ENCODE measurements at regions not wholly inside any gene's neighbourhood (a gene's known extent, or its start where the extent isn't known, plus 50 kb on each side); places are given as distances from the start of the nearest gene placed in this dataset.
"Not testable (repeated sequence)": the region's sequence is repeated elsewhere in the genome, so short reads cannot be mapped to it uniquely, and the experiment has no call there.

GRCh38 chr14:71629765-71630492, 302.3 kb upstream of the RGS6 start:
- DNase-seq (ENCODE audit: low read depth in 2 of 2), result peak in 1 of 2 donors; percentile 26

GRCh38 chr14:71631030-71631429, 301.2 kb upstream of the RGS6 start:
- DNase-seq (ENCODE audit: low read depth in 2 of 2), result not testable (repeated sequence)

GRCh38 chr14:71632440-71632946, 299.7 kb upstream of the RGS6 start:
- DNase-seq (ENCODE audit: low read depth in 2 of 2), result no peak

- DNase-seq (ENCODE audit: low read depth in 2 of 2), result peak in 1 of 2 donors; percentile 81
Observed at GRCh38 chr14:71636076-71636475, 296.2 kb upstream of the RGS6 start.

GRCh38 chr14:71636820-71637471, 295.3 kb upstream of the RGS6 start:
- no peak for DNase-seq (ENCODE audit: low read depth in 2 of 2)

GRCh38 chr14:71638523-71639196, 293.6 kb upstream of the RGS6 start:
- no peak for DNase-seq (ENCODE audit: low read depth in 2 of 2)

- no peak for DNase-seq (ENCODE audit: low read depth in 2 of 2)
Observed at GRCh38 chr14:71642715-71643114, 289.5 kb upstream of the RGS6 start.

GRCh38 chr14:71645656-71646055, 286.6 kb upstream of the RGS6 start:
- no peak for DNase-seq (ENCODE audit: low read depth in 2 of 2)

GRCh38 chr14:71646518-71646917, 285.7 kb upstream of the RGS6 start:
- no peak for DNase-seq (ENCODE audit: low read depth in 2 of 2)

GRCh38 chr14:71647086-71647784, 285.0 kb upstream of the RGS6 start:
- no peak for DNase-seq (ENCODE audit: low read depth in 2 of 2)

GRCh38 chr14:71648725-71649124, 283.5 kb upstream of the RGS6 start:
- DNase-seq (ENCODE audit: low read depth in 2 of 2), result no peak

GRCh38 chr14:71650187-71650755, 282.0 kb upstream of the RGS6 start:
- DNase-seq (ENCODE audit: low read depth in 2 of 2), result peak in 1 of 2 donors; percentile 22

- DNase-seq (ENCODE audit: low read depth in 2 of 2), result peak; percentile 71 to 94
Observed at GRCh38 chr14:71651228-71651627, 281.0 kb upstream of the RGS6 start.

- no peak for DNase-seq (ENCODE audit: low read depth in 2 of 2)
Observed at GRCh38 chr14:71652368-71652767, 279.9 kb upstream of the RGS6 start.

- DNase-seq (ENCODE audit: low read depth in 2 of 2), result no peak
Observed at GRCh38 chr14:71654810-71655209, 277.4 kb upstream of the RGS6 start.

GRCh38 chr14:71658261-71658860, 273.9 kb upstream of the RGS6 start:
- peak in 1 of 2 donors; percentile 15 for DNase-seq (ENCODE audit: low read depth in 2 of 2)

- peak; percentile 40 to 90 for DNase-seq (ENCODE audit: low read depth in 2 of 2)
Observed at GRCh38 chr14:71659159-71659558, 273.1 kb upstream of the RGS6 start.

GRCh38 chr14:71661441-71661840, 270.8 kb upstream of the RGS6 start:
- DNase-seq (ENCODE audit: low read depth in 2 of 2), result no peak

- no peak for DNase-seq (ENCODE audit: low read depth in 2 of 2)
Observed at GRCh38 chr14:71662291-71662790, 269.9 kb upstream of the RGS6 start.

- peak in 1 of 2 donors; percentile 70 for DNase-seq (ENCODE audit: low read depth in 2 of 2)
Observed at GRCh38 chr14:71665157-71665556, 267.1 kb upstream of the RGS6 start.

GRCh38 chr14:71665781-71666180, 266.4 kb upstream of the RGS6 start:
- DNase-seq (ENCODE audit: low read depth in 2 of 2), result no peak
